ENCODE measurements at regions not wholly inside any gene's neighbourhood (a gene's known extent, or its start where the extent isn't known, plus 50 kb on each side); places are given as distances from the start of the nearest gene placed in this dataset.

- TF ChIP-seq GATA3 (IDR thresholded peaks at IDR 0.05; ENCODE audit: low read depth, low read length) (no peak), GATA2 (IDR thresholded peaks at IDR 0.05; ENCODE audit: low read depth, low read length) (no peak)
Measured at GRCh38 chr12:127823801-127824200, 443.2 kb upstream of the TMEM132C start.

Measured in SH-SY5Y (cell line).